PC-3 (cell line): ENCODE measurements at regions not wholly inside any gene's neighbourhood (a gene's known extent, or its start where the extent isn't known, plus 50 kb on each side); places are given as distances from the start of the nearest gene placed in this dataset.
A peak's percentile ranks its signal among the peaks of the same experiment; 100 is the strongest.

Source experiments
- ATAC-seq: fragments of 200-7000 bp; cut with Tn5 transposase; 2 replicates; pipeline ENCODE4 v1.9.1; 2020; ENCODE audit warnings: mild to moderate bottlenecking, moderate library complexity
- BruUV-seq: library from RNA; stranded (reverse); fragments of 400-500 nt; replicated peaks from 2 replicates; lab custom pipeline; 2021; lab: Mats Ljungman, UMichigan
- CTCF ChIA-PET: fragments of 300-600 bp; sonication (Branson Sonifier 250); formaldehyde crosslinking; loops from one replicate; lab custom pipeline; 2022; ENCODE audit warnings: antibody characterized with exemption; lab: Charles Lee
- POLR2A ChIA-PET: fragments of 300-600 bp; sonication (Branson Sonifier 250); formaldehyde crosslinking; loops from one replicate; lab custom pipeline; 2022; ENCODE audit warnings: antibody characterized with exemption; ENCODE audit not compliant: unreplicated experiment; lab: Charles Lee
- DNase-seq: peaks from one replicate; pipeline ENCODE4 v3.0.0-alpha.2; 2015
- H2AFZ ChIP-seq: fragments of 300-600 bp; sonication (generic); 2 replicates; pipeline ENCODE4 v1.6.0; 2016; ENCODE audit warnings: antibody characterized with exemption, low read length
- H3F3A ChIP-seq: fragments of 300-600 bp; sonication (generic); one replicate; pipeline ENCODE4 v1.6.0; 2017; ENCODE audit warnings: antibody characterized with exemption, low read length, control low read depth, mild to moderate bottlenecking; ENCODE audit not compliant: unreplicated experiment
- H3K27ac ChIP-seq: fragments of 300-600 bp; sonication (generic); 2 replicates; pipeline ENCODE4 v1.5.1; 2016; ENCODE audit warnings: mild to moderate bottlenecking, low read length
- H3K27me3 ChIP-seq: fragments of 300-600 bp; sonication (generic); 2 replicates; pipeline ENCODE4 v1.6.1; 2016; ENCODE audit warnings: low read length, mixed read lengths
- H3K36me3 ChIP-seq: fragments of 300-600 bp; sonication (generic); 2 replicates; pipeline ENCODE4 v1.6.1; 2016; ENCODE audit warnings: low read depth, mixed run types, low read length, mixed read lengths
- H3K4me1 ChIP-seq: fragments of 300-600 bp; sonication (generic); 2 replicates; pipeline ENCODE4 v1.5.1; 2016; ENCODE audit warnings: low read length; ENCODE audit not compliant: insufficient read depth
- H3K4me2 ChIP-seq: fragments of 300-600 bp; sonication (generic); 2 replicates; pipeline ENCODE4 v1.6.0; 2016; ENCODE audit warnings: low read length
- H3K4me3 ChIP-seq: fragments of 300-600 bp; sonication (generic); 2 replicates; pipeline ENCODE4 v1.5.1; 2016; ENCODE audit warnings: mild to moderate bottlenecking, low read length, mixed read lengths
- H3K79me2 ChIP-seq: fragments of 300-600 bp; sonication (generic); 2 replicates; pipeline ENCODE4 v1.6.1; 2017; ENCODE audit warnings: low read length, mixed read lengths
- H3K9ac ChIP-seq: fragments of 300-600 bp; sonication (generic); 2 replicates; pipeline ENCODE4 v1.6.0; 2016; ENCODE audit warnings: mild to moderate bottlenecking, low read length
- H3K9me2 ChIP-seq: fragments of 300-600 bp; sonication (generic); replicated peaks from 2 replicates; pipeline ENCODE4 v1.6.1; 2016; ENCODE audit warnings: mixed run types, low read length, mixed read lengths
- H3K9me3 ChIP-seq: fragments of 300-600 bp; sonication (generic); 2 replicates; pipeline ENCODE4 v1.6.1; 2016; ENCODE audit warnings: low read length, mixed read lengths
- H4K20me1 ChIP-seq: fragments of 300-600 bp; sonication (generic); 2 replicates; pipeline ENCODE4 v1.6.1; 2016; ENCODE audit warnings: low read length, mixed read lengths
- CTCF ChIP-seq: fragments of 300-600 bp; sonication (generic); conservative IDR thresholded peaks from 2 replicates; pipeline ENCODE4 v1.5.1; 2017; ENCODE audit warnings: antibody characterized with exemption, low read depth, mild to moderate bottlenecking, low read length
- EZH2 ChIP-seq: fragments of 300-600 bp; sonication (generic); IDR thresholded peaks from one replicate; pipeline ENCODE4 v1.6.1; 2017; ENCODE audit warnings: antibody characterized with exemption, mild to moderate bottlenecking, low read length; ENCODE audit not compliant: unreplicated experiment
- EZH2phosphoT487 ChIP-seq: fragments of 300-600 bp; sonication (generic); IDR thresholded peaks from 2 replicates; pipeline ENCODE4 v1.6.1; 2018; ENCODE audit warnings: mild to moderate bottlenecking, antibody characterized with exemption, low read length, borderline replicate concordance
- intact Hi-C: fragments of 100-400 bp; cut with micrococcal nuclease; formaldehyde crosslinking; loops from 2 replicates; pipeline ENCODE4 v1.9.0; 2023

DNA sequence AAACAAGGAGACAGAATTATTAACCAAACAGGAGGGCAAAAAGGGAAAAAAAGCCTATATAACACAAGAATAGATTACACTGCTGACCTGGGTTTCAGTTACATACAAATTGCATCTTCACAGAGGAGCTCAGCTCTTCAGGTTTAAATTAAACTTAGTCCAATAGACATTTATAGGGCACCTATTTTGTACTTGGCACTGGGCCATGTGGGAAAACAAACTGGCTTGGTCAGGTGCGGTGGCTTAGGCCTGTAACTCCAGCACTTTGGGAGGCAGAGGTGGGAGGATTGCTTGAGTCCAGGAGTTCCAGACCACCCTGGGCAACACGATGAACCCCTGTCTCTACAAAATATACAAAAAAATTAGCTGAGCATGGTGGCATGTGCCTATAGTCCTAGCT lies 62.3 kb upstream of the CCDC6 start:
- Histone ChIP-seq H3K9ac (no peak overlapping the region), H3F3A (peaks cover 6% of the 10 kb centered on the region), H4K20me1 (no peaks in the 10 kb centered on the region), H3K4me3 (no peak overlapping the region), H3K36me3 (no peaks in the 10 kb centered on the region), H3K4me1 (peaks cover 60% of the 10 kb centered on the region), H3K9me3 (no peaks in the 10 kb centered on the region), H3K9me2 (no peaks in the 10 kb centered on the region), H2AFZ (no peak overlapping the region), H3K27ac (no peak overlapping the region), H3K79me2 (no peaks in the 10 kb centered on the region), H3K4me2 (no peak overlapping the region), H3K27me3 (no peaks in the 10 kb centered on the region)
- DNase-seq (peak; percentile 55), ATAC-seq (no peak)
- no TSS peak for BruUV-seq
- TF ChIP-seq EZH2phosphoT487 (no peak), EZH2 (no peak), CTCF (no peak)
- ChIA-PET POLR2A (no interaction called here), CTCF (no interaction called here)
- intact Hi-C loops, result no loop called here

- BruUV-seq, result no TSS peak
- Histone ChIP-seq H3K4me3 (no peak overlapping the region), H3F3A (peaks cover 6% of the 10 kb centered on the region), H3K4me1 (peaks cover 56% of the 10 kb centered on the region), H2AFZ (no peak overlapping the region), H4K20me1 (no peaks in the 10 kb centered on the region), H3K27me3 (no peaks in the 10 kb centered on the region), H3K9me2 (no peaks in the 10 kb centered on the region), H3K79me2 (no peaks in the 10 kb centered on the region), H3K36me3 (no peaks in the 10 kb centered on the region), H3K4me2 (peak overlapping the region; percentile 22), H3K9me3 (no peaks in the 10 kb centered on the region), H3K27ac (peak overlapping the region; percentile 4; the same call in 1 of the 2 replicates), H3K9ac (no peak overlapping the region)
- TF ChIP-seq CTCF (no peak), EZH2phosphoT487 (no peak), EZH2 (no peak)
- ChIA-PET POLR2A (no interaction called here), CTCF (no interaction called here)
- ATAC-seq (peak; percentile 28), DNase-seq (peak; percentile 66)
- intact Hi-C loops, result no loop called here
These were observed 60.7 kb upstream of the CCDC6 start for GRCh38 chr10:59967079-59967478.

DNA sequence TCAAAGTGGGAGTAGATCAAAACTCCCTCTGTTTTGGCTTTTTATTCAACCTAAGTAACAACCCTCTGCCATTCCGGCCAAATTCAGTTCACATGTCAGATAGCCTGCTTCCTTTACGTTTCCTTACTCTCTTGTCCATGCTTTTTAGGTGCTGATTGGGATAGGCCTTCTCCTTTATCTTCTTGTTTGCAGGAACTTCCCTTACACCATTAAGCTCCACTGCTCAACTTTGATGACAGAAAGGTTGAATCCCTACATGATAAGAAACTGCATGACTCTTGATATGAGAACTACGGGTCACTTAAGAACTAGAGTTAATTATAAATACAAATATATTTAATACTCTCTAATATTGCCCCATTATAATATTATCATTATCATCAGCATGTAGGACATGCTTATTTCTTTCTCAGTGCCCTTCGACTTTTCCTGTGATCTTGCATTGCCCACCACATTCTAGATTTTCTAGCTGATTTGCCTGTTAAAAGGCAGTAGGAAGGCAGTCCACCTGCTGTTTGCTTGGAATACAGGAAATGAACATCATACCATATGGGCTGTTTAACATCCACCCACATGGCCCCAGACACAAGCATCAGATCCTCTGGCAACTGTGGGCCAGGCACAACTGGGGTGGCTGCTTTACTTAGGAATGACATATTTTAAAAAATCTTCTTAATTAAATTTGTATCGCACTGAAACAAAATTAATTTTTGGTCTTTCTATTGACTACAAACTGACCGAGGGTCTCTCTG lies 59.7 kb upstream of the CCDC6 start:
- Histone ChIP-seq H3K4me3 (peak overlapping the region; percentile 4; the same call in 1 of the 2 replicates), H3K9ac (no peak overlapping the region; the same call in 1 of the 2 replicates), H3K27ac (peak overlapping the region; percentile 64), H3K27me3 (no peaks in the 10 kb centered on the region), H3K4me2 (peak overlapping the region; percentile 56), H4K20me1 (no peaks in the 10 kb centered on the region), H3K9me2 (no peaks in the 10 kb centered on the region), H3K36me3 (no peaks in the 10 kb centered on the region), H3K9me3 (no peaks in the 10 kb centered on the region), H2AFZ (peak overlapping the region; percentile 13; the same call in 1 of the 2 replicates), H3K4me1 (peaks cover 48% of the 10 kb centered on the region), H3K79me2 (no peaks in the 10 kb centered on the region), H3F3A (peaks cover 6% of the 10 kb centered on the region)
- intact Hi-C loops, result loop anchor here (1.0 kb wide), 1 partner anchor 58 kb away; no protein-coding TSS in a partner anchor
- BruUV-seq, result no TSS peak
- ChIA-PET POLR2A (interaction anchor here (0.7 kb wide), 1 partner anchor 60 kb away, joined by 3 read pairs; the partner anchor contains the start of gene CCDC6), CTCF (no interaction called here)
- no peak for TF ChIP-seq EZH2phosphoT487
- no peak for TF ChIP-seq EZH2
- TF ChIP-seq CTCF, result no peak
- DNase-seq, result no peak
- ATAC-seq, result no peak
